IPS-18c (cell line): ENCODE measurements at regions not wholly inside any gene's neighbourhood (a gene's known extent, or its start where the extent isn't known, plus 50 kb on each side); places are given as distances from the start of the nearest gene placed in this dataset.
"Not testable (repeated sequence)": the region's sequence is repeated elsewhere in the genome, so short reads cannot be mapped to it uniquely, and the experiment has no call there.

Experiments
- H3K4me3 ChIP-seq: 2 replicates; pipeline ENCODE4 v1.7.0; 2013; ENCODE audit warnings: low read depth, mild to moderate bottlenecking, low read length, moderate library complexity; ENCODE audit not compliant: insufficient read depth
- H3K9me3 ChIP-seq: one replicate; pipeline ENCODE4 v1.6.1; 2013; ENCODE audit warnings: mild to moderate bottlenecking, low read length, moderate library complexity; ENCODE audit not compliant: control insufficient read depth, insufficient read depth

GRCh38 chr17:30602396-30602795 is 125.2 kb downstream of the GOSR1 start:
- H3K4me3 ChIP-seq, H3K9me3 ChIP-seq: not testable (repeated sequence)

GRCh38 chr17:30601984-30602383 is 124.8 kb downstream of the GOSR1 start:
- not testable (repeated sequence) for H3K4me3 ChIP-seq

GRCh38 chr17:30600830-30601494 is 123.8 kb downstream of the GOSR1 start:
- peak overlapping the region; percentile 87 for H3K4me3 ChIP-seq

More at GRCh38 chr17:30601984-30602383, 124.8 kb downstream of the GOSR1 start:
- H3K9me3 ChIP-seq, result not testable (repeated sequence)

GRCh38 chr17:30600060-30600829 is 123.0 kb downstream of the GOSR1 start:
- peak overlapping the region; percentile 87 for H3K4me3 ChIP-seq
- no peaks in the 10 kb centered on the region for H3K9me3 ChIP-seq

More at GRCh38 chr17:30600830-30601494, 123.8 kb downstream of the GOSR1 start:
- H3K9me3 ChIP-seq, result no peaks in the 10 kb centered on the region

DNA sequence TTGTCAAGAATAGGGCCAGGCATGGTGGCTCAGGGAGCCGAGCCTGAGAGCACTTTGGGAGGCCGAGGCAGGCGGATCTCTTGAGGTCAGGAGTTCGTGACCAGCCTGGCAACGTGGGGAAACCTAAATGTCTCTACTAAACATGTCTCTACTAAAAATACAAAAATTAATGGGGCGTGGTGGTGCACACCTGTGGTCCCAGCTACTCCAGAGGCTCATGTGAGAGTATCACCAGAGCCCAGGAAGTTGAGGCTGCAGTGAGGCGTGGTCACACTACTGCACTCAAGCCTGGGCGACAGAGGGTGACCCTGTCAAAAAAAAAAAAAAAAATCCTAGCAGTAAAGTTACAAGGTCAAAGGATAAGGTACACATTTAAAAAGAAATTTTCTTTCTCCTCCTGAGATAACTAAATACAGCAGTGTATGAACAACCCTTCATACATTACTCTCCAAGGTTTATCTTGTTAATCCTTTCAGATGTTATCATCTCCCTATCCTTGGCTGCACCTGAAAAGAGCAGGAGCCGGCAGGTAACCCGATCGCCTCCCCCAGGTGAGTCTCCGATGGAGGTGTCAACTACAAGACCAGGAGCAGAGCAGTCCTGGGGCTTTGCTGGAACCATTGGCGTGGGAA is 122.3 kb downstream of the GOSR1 start:
- Histone ChIP-seq H3K4me3 (peak overlapping the region; percentile 87), H3K9me3 (no peaks in the 10 kb centered on the region)

GRCh38 chr17:30597776-30598288 is 120.6 kb downstream of the GOSR1 start:
- Histone ChIP-seq H3K9me3 (no peaks in the 10 kb centered on the region), H3K4me3 (no peak overlapping the region)

GRCh38 chr17:30596948-30597775 is 120.0 kb downstream of the GOSR1 start:
- H3K9me3 ChIP-seq, H3K4me3 ChIP-seq: not testable (repeated sequence)

- H3K9me3 ChIP-seq, H3K4me3 ChIP-seq: not testable (repeated sequence)
Observed at GRCh38 chr17:30594953-30595371, 117.8 kb downstream of the GOSR1 start.

GRCh38 chr17:30594223-30594952 is 117.2 kb downstream of the GOSR1 start:
- no peaks in the 10 kb centered on the region for H3K9me3 ChIP-seq
- H3K4me3 ChIP-seq, result no peak overlapping the region

- Histone ChIP-seq H3K9me3 (no peaks in the 10 kb centered on the region), H3K4me3 (no peak overlapping the region)
Observed at GRCh38 chr17:30590081-30590733, 113.0 kb downstream of the GOSR1 start.

GRCh38 chr17:30589431-30589830 is 112.2 kb downstream of the GOSR1 start:
- Histone ChIP-seq H3K9me3 (no peaks in the 10 kb centered on the region), H3K4me3 (no peak overlapping the region)

DNA sequence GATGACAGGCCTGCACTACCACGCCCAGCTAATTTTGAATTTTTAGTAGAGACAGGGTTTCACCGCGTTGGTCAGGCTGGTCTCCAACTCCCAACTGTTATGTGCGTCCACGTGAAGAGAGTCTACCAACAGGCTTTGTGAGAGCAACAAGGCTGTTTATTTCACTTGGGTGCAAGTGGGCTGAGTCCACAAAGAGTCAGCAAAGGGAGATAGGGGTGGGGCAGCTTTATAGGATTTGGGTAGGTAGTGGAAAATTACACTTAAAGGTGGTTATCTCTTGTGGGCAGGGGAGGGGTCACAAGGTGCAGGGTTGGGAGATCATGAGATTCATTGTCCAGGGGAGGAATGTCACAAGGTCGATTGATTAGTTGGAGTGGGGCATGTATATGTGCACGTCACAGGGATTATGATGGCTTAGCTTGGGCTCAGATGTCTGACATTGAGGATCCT is 111.6 kb downstream of the GOSR1 start:
- no peaks in the 10 kb centered on the region for H3K9me3 ChIP-seq

GRCh38 chr17:30586818-30587595 is 109.8 kb downstream of the GOSR1 start:
- no peak overlapping the region for H3K4me3 ChIP-seq
- no peaks in the 10 kb centered on the region for H3K9me3 ChIP-seq

More for the DNA sequence above, 111.6 kb downstream of the GOSR1 start:
- H3K4me3 ChIP-seq, result no peak overlapping the region

DNA sequence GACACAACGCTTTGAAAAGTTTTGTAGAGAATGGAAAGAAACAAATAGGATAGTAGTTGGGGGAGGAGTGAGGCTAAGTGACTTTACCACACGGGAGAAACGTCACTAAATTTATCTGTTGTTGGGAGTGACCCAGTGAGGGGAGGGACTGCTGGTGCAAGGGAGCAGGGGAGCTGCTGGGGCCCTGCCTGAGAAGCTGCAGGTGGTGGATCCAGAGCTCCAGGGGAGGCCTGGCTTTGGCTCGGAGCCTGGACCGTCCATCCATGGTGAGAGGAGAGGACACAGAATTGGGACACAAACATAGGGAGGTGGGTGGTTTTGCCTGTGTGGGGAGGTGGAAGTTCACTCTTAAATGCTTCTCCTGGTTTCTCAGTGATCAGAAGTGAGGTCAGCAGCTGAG is 107.6 kb downstream of the GOSR1 start:
- no peaks in the 10 kb centered on the region for H3K9me3 ChIP-seq
- H3K4me3 ChIP-seq, result no peak overlapping the region

DNA sequence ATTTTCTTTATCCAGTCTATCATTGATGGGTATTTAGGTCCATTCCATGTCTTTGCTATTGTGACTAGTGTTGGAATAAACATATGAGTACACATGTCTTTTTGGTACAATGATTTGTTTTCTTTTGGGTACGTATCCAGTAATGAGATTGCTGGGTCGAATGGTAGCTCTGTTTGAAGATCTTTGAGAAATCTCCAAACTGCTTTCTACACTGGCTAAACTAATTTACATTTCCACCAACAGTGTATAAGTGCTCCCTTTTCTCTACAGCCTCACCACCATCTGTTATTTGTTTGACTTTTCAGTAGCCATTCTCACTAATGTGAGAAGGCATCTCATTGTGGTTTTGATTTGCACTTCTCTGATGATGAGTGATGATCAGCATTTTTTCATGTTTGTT is 103.7 kb downstream of the GOSR1 start:
- Histone ChIP-seq H3K9me3 (no peaks in the 10 kb centered on the region), H3K4me3 (no peak overlapping the region)
